C4-2B (cell line): ENCODE measurements at regions not wholly inside any gene's neighbourhood (a gene's known extent, or its start where the extent isn't known, plus 50 kb on each side); places are given as distances from the start of the nearest gene placed in this dataset.

Source experiments
- CTCF ChIP-seq: fragments of 450-650 bp; conservative IDR thresholded peaks from 2 replicates; pipeline ENCODE4 v1.5.1; 2017; ENCODE audit warnings: mild to moderate bottlenecking
- ZFX ChIP-seq: fragments of 450-650 bp; IDR thresholded peaks from 2 replicates; pipeline ENCODE4 v1.6.1; 2017

GRCh38 chr22:49491726-49492125 lies 335.9 kb downstream of the BRD1 start:
- TF ChIP-seq ZFX (no peak), CTCF (no peak)
